SU-DHL-6 (cell line): ENCODE measurements at regions not wholly inside any gene's neighbourhood (a gene's known extent, or its start where the extent isn't known, plus 50 kb on each side); places are given as distances from the start of the nearest gene placed in this dataset.

Source experiments
- H2AFZ ChIP-seq: fragments of 200-600 bp; sonication (generic); 2 replicates; pipeline ENCODE4 v1.6.1; 2014; ENCODE audit warnings: low read depth, mild to moderate bottlenecking, moderate library complexity, mixed read lengths, antibody characterized with exemption, low read length; ENCODE audit not compliant: severe bottlenecking
- H3F3A ChIP-seq: fragments of 200-600 bp; shearing (Covaris generic); 2 replicates; pipeline ENCODE4 v1.6.0; 2016; ENCODE audit warnings: antibody characterized with exemption, mild to moderate bottlenecking; ENCODE audit not compliant: insufficient read depth
- H3K27ac ChIP-seq: fragments of 200-600 bp; sonication (generic); 2 replicates; pipeline ENCODE4 v1.5.1; 2016; ENCODE audit warnings: low read depth, mild to moderate bottlenecking, low read length, moderate library complexity, mixed read lengths
- H3K27me3 ChIP-seq: fragments of 200-600 bp; sonication (generic), shearing (Covaris generic); 2 replicates; pipeline ENCODE4 v1.6.0; 2014; ENCODE audit warnings: mild to moderate bottlenecking, low read length
- H3K36me3 ChIP-seq: fragments of 200-600 bp; sonication (generic); 2 replicates; pipeline ENCODE4 v1.6.1; 2014; ENCODE audit warnings: mild to moderate bottlenecking, low read length, mixed read lengths
- H3K4me2 ChIP-seq: fragments of 300-600, 200-600 bp; shearing (Covaris generic), sonication (generic); 2 replicates; pipeline ENCODE4 v1.6.0; 2014; ENCODE audit warnings: low read length, low read depth, mild to moderate bottlenecking; ENCODE audit not compliant: poor library complexity, severe bottlenecking
- H3K4me3 ChIP-seq: fragments of 200-600 bp; sonication (generic); 2 replicates; pipeline ENCODE4 v1.5.1; 2014; ENCODE audit warnings: antibody characterized with exemption, low read length, mild to moderate bottlenecking, mixed read lengths; ENCODE audit not compliant: insufficient read depth, poor library complexity, severe bottlenecking
- H3K79me2 ChIP-seq: fragments of 200-600 bp; sonication (generic); 2 replicates; pipeline ENCODE4 v1.6.1; 2014; ENCODE audit warnings: mild to moderate bottlenecking, low read length, moderate library complexity; ENCODE audit not compliant: insufficient read depth
- H3K9ac ChIP-seq: fragments of 200-600 bp; sonication (generic); 2 replicates; pipeline ENCODE4 v1.7.0; 2014; ENCODE audit warnings: mild to moderate bottlenecking, low read length
- H3K9me2 ChIP-seq: fragments of 200-600 bp; sonication (generic); replicated peaks from 2 replicates; pipeline ENCODE4 v1.6.1; 2014; ENCODE audit warnings: low read length; ENCODE audit not compliant: insufficient read depth
- H3K9me3 ChIP-seq: fragments of 200-600 bp; sonication (generic); 2 replicates; pipeline ENCODE4 v1.6.1; 2014; ENCODE audit warnings: low read length, mixed read lengths; ENCODE audit not compliant: insufficient read depth
- H4K20me1 ChIP-seq: fragments of 200-600 bp; sonication (generic); 2 replicates; pipeline ENCODE4 v1.6.1; 2014; ENCODE audit warnings: low read depth, mild to moderate bottlenecking, antibody characterized with exemption, low read length, moderate library complexity, mixed read lengths
- EZH2phosphoT487 ChIP-seq: fragments of 200-600 bp; sonication (generic), shearing (Covaris generic); conservative IDR thresholded peaks from 2 replicates; pipeline ENCODE4 v1.6.1; 2018; ENCODE audit warnings: mild to moderate bottlenecking, antibody characterized with exemption, low read length, moderate library complexity, mixed read lengths
- TF ChIP-seq, protein P1 (sequence below): fragments of 200-600 bp; sonication (generic); IDR thresholded peaks from one replicate; pipeline ENCODE4 v1.5.1; 2017; ENCODE audit warnings: antibody characterized with exemption, mild to moderate bottlenecking, low read length, moderate library complexity; ENCODE audit not compliant: insufficient read depth, poor library complexity, severe bottlenecking

DNA sequence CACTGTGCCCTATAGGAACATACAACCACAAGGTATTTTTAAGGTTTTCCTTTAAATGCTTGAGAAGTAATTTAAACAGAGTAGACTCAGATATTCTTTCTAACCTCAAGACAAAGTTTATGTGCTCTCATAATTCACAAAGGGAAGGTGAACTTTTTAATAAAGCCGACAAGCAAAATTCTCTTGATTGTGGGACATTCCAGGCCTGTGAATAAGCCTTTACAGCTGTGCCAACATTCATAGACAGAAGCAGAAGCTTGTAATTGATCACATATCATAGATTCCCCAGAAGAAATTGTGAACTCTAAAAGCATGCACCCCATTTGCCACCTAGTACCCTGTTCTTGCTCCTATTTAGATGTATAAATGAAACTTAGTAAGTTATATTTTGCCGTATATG is 1107.8 kb upstream of the SEMA6A start:
- Histone ChIP-seq H2AFZ (no peak overlapping the region), H3K9me3 (no peaks in the 10 kb centered on the region), H3K79me2 (no peaks in the 10 kb centered on the region), H3K4me3 (no peak overlapping the region), H3K27ac (no peak overlapping the region), H3F3A (no peaks in the 10 kb centered on the region), H3K9ac (no peak overlapping the region), H3K9me2 (no peaks in the 10 kb centered on the region), H3K4me2 (no peak overlapping the region), H3K36me3 (no peaks in the 10 kb centered on the region), H4K20me1 (no peaks in the 10 kb centered on the region), H3K27me3 (no peaks in the 10 kb centered on the region)
- TF ChIP-seq, protein P1, sequence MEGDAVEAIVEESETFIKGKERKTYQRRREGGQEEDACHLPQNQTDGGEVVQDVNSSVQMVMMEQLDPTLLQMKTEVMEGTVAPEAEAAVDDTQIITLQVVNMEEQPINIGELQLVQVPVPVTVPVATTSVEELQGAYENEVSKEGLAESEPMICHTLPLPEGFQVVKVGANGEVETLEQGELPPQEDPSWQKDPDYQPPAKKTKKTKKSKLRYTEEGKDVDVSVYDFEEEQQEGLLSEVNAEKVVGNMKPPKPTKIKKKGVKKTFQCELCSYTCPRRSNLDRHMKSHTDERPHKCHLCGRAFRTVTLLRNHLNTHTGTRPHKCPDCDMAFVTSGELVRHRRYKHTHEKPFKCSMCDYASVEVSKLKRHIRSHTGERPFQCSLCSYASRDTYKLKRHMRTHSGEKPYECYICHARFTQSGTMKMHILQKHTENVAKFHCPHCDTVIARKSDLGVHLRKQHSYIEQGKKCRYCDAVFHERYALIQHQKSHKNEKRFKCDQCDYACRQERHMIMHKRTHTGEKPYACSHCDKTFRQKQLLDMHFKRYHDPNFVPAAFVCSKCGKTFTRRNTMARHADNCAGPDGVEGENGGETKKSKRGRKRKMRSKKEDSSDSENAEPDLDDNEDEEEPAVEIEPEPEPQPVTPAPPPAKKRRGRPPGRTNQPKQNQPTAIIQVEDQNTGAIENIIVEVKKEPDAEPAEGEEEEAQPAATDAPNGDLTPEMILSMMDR, result no peak
- no peak for TF ChIP-seq EZH2phosphoT487

DNA sequence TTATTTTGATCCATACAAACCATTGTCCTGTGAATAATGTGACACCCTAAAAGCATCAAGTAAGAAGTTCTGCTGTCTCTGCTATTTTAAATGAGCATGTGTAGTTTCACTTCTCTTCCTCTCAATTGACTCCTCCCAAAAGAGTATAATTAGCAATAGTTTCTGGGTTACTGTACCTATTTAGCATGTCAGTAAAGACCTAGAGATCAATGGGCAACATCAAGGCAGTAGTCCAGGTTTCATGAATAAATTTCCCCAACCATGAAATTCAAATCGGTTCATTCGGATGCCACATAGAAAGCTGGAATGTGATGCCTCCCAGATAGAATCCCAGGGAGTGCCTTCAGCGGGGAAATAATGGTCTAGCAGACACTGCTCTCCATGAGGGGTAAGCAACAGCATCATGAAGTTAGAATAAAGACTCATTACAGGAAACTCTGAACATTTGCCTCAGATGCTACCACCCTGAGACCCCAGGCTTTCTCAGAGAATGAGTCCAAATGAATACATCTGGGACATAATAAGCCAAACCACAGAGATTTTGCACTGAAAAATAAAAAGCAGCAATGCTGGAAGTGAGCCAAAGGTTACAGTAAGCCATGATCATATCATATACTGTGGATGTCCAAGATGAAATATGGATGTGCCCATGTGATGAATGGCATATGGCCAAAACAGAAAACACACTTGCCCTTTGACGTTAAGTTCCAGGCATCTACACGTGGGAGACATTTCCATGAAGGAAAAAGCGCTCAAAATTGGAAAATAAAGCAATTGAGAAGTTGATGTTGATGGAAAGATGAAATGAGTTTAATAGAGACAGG is 1107.0 kb upstream of the SEMA6A start:
- Histone ChIP-seq H3K4me2 (no peak overlapping the region), H3K4me3 (no peak overlapping the region), H3K9me3 (no peaks in the 10 kb centered on the region), H3F3A (no peaks in the 10 kb centered on the region), H3K79me2 (no peaks in the 10 kb centered on the region), H3K9ac (no peak overlapping the region), H3K27ac (no peak overlapping the region), H2AFZ (no peak overlapping the region), H3K27me3 (no peaks in the 10 kb centered on the region), H3K9me2 (no peaks in the 10 kb centered on the region), H3K36me3 (no peaks in the 10 kb centered on the region), H4K20me1 (no peaks in the 10 kb centered on the region)
- TF ChIP-seq EZH2phosphoT487, result no peak
- TF ChIP-seq, protein P1, result no peak

DNA sequence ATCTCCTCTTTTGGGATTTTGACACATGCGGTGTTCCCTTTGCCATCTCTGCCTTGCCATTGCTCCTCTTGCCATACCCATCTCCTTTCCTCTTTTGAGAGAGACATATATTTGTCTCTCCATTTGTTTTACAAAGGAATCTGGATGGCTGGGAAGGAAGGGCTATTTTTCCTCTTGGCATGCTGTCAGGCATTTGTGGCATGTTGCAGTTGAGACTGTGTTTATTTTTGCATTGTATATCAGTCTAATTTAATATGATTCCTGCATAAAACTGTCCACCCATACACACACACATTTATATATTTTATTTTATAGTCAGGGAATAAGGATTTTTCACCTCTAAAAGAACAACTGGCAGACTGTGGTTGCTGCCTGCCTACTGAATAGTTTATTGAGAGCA is 1105.8 kb upstream of the SEMA6A start:
- H3K79me2 ChIP-seq, result no peaks in the 10 kb centered on the region
- TF ChIP-seq, protein P1, result no peak
- TF ChIP-seq EZH2phosphoT487, result no peak

More for the DNA sequence above, 1105.8 kb upstream of the SEMA6A start:
- Histone ChIP-seq H3F3A (no peaks in the 10 kb centered on the region), H3K9me2 (no peaks in the 10 kb centered on the region), H4K20me1 (no peaks in the 10 kb centered on the region), H3K27ac (no peak overlapping the region), H2AFZ (no peak overlapping the region), H3K4me3 (no peak overlapping the region), H3K4me2 (no peak overlapping the region), H3K27me3 (no peaks in the 10 kb centered on the region), H3K9ac (no peak overlapping the region), H3K36me3 (no peaks in the 10 kb centered on the region), H3K9me3 (no peaks in the 10 kb centered on the region)
